SJSA1 (cell line): ENCODE measurements at regions not wholly inside any gene's neighbourhood (a gene's known extent, or its start where the extent isn't known, plus 50 kb on each side); places are given as distances from the start of the nearest gene placed in this dataset.

Experiments used
- DNase-seq, 2 experiments: peaks; one replicate each; pipeline ENCODE4 v3.0.0-alpha.2; 2015 to 2020; ENCODE audit warnings: low spot score in 2 of 2, low read depth in 1 of 2
- H3K27ac ChIP-seq: fragments of 250-450 bp; sonication (Bioruptor Pico); 2 replicates; pipeline ENCODE4 v1.5.1; 2020; ENCODE audit warnings: mild to moderate bottlenecking, moderate library complexity
- H3K27me3 ChIP-seq: fragments of 250-450 bp; sonication (Bioruptor Pico); replicated peaks from 2 replicates; pipeline ENCODE4 v1.5.1; 2020; ENCODE audit warnings: mild to moderate bottlenecking, moderate library complexity
- H3K36me3 ChIP-seq: fragments of 250-450 bp; sonication (Bioruptor Pico); 2 replicates; pipeline ENCODE4 v1.5.1; 2020; ENCODE audit warnings: mild to moderate bottlenecking
- H3K4me1 ChIP-seq: fragments of 250-450 bp; sonication (Bioruptor Pico); replicated peaks from 2 replicates; pipeline ENCODE4 v1.6.1; 2021; ENCODE audit warnings: mild to moderate bottlenecking
- H3K4me3 ChIP-seq: fragments of 250-450 bp; sonication (Bioruptor Pico); 2 replicates; pipeline ENCODE4 v1.5.1; 2020; ENCODE audit warnings: mild to moderate bottlenecking
- H3K9me3 ChIP-seq: fragments of 250-450 bp; sonication (Bioruptor Pico); replicated peaks from 2 replicates; pipeline ENCODE4 v1.5.1; 2020; ENCODE audit warnings: mild to moderate bottlenecking

DNA sequence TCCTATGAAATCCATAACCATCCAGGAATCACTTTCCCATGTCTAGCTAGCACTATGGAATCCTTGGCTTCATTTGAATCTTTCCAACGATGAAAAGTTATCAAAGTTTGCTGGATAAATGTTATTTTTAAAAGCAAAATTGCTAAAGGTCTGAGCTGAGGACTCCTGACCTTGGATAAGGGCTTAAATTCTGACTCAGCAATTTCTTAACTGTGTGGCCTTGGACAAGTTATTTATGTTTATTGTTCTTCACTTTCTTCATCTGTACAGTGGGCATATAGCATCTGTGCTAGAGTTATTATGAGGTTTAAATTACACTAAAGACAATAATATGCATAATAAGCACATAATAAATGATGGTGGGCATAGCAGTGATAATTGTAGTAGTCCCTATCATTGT, 227.5 kb downstream of the KCNS3 start:
- Histone ChIP-seq H3K27me3 (no peaks in the 10 kb centered on the region), H3K36me3 (no peaks in the 10 kb centered on the region), H3K4me3 (no peak overlapping the region), H3K9me3 (no peaks in the 10 kb centered on the region), H3K27ac (no peak overlapping the region), H3K4me1 (0 out of 2 replicates have a peak, but pooled peaks cover 5% of the 10 kb centered on the region)
- DNase-seq: no peak

DNA sequence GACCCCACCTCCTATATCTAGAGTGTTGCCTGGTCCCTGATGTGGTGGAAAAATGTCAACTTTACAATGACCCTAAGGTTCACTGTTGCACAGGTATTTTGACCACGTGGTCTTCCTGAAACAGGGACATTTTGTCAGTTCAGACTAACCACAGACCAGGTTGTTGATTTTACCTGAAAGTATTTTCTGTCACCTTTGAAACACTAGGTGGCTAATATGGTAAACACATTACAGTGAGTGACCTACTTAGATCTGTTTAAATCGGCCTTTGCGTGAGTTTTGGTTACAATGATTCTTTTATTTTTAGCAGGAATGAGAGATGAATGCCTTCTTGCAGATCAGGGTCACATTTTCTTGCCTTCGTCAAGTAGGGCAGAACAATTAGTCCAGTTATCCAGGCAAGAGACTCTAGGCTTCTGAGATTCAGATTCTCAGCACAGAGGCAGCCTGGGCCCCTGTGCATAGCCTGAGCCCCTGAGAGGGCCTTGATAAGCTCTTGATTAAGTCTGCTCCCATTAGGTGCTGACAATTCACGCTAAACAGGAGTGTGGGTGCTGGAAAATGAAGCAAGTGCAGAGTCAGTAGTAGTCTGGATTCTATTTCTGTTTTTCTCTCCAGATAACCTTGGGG, 226.2 kb downstream of the KCNS3 start:
- Histone ChIP-seq H3K27me3 (no peaks in the 10 kb centered on the region), H3K36me3 (no peaks in the 10 kb centered on the region), H3K9me3 (no peaks in the 10 kb centered on the region), H3K4me1 (0 out of 2 replicates have a peak, but pooled peaks cover 5% of the 10 kb centered on the region), H3K27ac (no peak overlapping the region), H3K4me3 (no peak overlapping the region)
- no peak for DNase-seq

DNA sequence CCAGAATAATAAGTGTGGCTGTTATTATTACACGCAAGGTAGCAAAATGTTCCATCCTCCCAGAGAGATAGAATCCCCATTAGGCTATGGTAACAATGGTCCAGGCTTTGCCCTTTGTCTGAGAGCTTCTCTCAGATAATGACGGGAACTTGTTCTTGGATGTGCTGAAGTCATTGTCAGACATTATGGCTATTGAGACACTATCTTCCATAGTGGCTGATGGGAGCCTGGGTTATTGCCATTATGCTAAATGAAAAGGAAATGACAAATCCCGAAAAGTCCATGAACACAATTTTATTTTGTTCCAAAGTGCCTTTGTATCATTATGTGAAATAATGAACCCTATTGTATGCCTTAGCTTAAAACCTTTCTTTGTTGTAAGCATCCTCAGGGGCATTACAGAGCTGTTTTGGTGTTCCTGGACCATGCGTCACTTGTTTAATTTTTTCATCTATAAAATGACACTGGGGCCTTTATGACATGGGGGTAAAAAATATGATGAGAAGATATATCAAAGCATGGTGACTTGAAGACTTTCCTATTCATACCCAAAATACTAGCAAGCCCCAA, 218.5 kb downstream of the KCNS3 start:
- no peaks in the 10 kb centered on the region for H3K27me3 ChIP-seq
- H3K4me3 ChIP-seq: no peak overlapping the region
- H3K9me3 ChIP-seq: no peaks in the 10 kb centered on the region; the same call in 1 of the 2 replicates
- H3K36me3 ChIP-seq: no peaks in the 10 kb centered on the region
- no peak overlapping the region for H3K27ac ChIP-seq
- DNase-seq: no peak
- H3K4me1 ChIP-seq: no peaks in the 10 kb centered on the region

DNA sequence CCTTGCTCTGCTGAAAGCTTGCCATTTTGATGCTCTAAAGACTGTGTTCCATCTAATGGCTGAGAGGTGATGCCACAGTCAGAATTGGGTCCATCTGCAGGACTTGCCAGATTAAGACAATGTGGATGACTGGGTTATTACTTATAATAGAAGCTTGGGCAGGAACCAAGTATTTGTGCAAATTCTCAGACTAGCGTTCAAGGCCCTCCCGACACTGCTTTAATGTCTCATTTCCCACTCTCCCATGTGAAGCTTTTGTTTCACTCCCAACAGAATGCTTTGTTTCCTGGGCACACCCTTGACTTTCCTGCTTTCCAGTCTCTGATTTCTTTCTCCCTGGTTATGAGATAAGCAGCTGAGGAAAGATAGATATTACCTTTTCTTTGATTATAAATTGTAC, 215.8 kb downstream of the KCNS3 start:
- Histone ChIP-seq H3K27me3 (no peaks in the 10 kb centered on the region), H3K9me3 (no peaks in the 10 kb centered on the region; the same call in 1 of the 2 replicates), H3K27ac (no peak overlapping the region), H3K36me3 (no peaks in the 10 kb centered on the region), H3K4me1 (no peaks in the 10 kb centered on the region), H3K4me3 (no peak overlapping the region)
- DNase-seq: no peak

DNA sequence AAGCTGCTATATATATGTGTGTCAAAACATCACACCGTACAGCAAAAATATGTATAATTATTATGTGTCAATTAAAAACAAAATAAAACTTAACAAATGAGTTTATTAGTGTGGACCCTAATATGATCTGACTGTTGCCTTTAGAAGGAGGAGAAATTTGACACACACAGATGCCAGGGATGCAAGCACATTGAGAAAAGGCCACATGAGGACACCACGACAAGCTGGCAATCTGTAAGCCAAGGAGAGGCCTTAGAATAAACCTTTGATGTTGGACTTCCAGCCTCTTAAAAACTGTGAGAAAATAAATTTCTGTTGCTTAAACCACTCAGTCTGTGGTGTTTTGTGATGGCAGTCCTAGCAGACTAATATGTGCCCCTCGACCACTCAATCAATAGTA, 214.7 kb downstream of the KCNS3 start:
- Histone ChIP-seq H3K9me3 (no peaks in the 10 kb centered on the region; the same call in 1 of the 2 replicates), H3K4me3 (no peak overlapping the region), H3K36me3 (no peaks in the 10 kb centered on the region), H3K27me3 (no peaks in the 10 kb centered on the region), H3K27ac (no peak overlapping the region), H3K4me1 (no peaks in the 10 kb centered on the region)
- DNase-seq: no peak

DNA sequence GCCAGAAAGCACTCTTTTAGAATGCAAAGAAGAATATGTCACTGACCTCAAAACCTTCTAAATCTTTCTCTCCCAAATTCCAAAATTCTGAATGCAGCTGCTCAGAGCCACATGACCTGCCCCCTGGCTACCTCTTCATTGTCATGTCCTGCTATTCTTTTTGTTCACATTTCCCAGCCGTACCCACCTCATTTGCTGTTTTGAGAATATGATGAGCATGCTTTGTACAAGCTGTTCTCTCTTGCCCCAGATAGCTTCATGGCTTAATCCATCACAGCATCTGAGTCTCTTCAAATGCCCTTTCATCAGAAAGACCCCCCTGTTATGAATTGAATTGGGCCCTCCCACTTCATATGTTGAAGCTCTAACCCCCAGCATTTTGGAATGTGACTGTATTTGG, 214.3 kb downstream of the KCNS3 start:
- no peaks in the 10 kb centered on the region for H3K36me3 ChIP-seq
- H3K4me3 ChIP-seq: no peak overlapping the region
- no peak for DNase-seq
- no peaks in the 10 kb centered on the region for H3K27me3 ChIP-seq
- no peaks in the 10 kb centered on the region for H3K4me1 ChIP-seq
- H3K27ac ChIP-seq: no peak overlapping the region
- no peaks in the 10 kb centered on the region; the same call in 1 of the 2 replicates for H3K9me3 ChIP-seq

DNA sequence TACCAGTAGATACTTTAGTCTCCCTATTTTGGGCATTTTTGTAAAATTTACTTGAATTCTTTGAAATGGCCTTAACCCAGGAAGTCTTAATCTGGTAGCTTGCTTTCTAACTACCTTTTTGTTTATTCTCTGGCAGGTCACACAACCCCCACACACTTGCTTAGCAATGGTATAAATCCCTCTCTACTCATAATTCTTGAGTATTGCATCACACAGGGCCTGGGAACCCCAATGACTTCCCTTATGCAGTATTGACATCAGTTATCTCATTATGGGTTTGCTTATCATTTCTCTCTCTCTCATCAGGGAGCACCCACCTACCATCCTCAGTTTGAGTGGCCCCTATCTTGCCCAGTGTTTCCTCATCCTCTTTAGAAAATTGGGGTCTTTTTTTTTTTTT, 207.1 kb downstream of the KCNS3 start:
- no peaks in the 10 kb centered on the region for H3K36me3 ChIP-seq
- H3K4me1 ChIP-seq: peaks cover 11% of the 10 kb centered on the region
- no peaks in the 10 kb centered on the region for H3K27me3 ChIP-seq
- no peaks in the 10 kb centered on the region for H3K9me3 ChIP-seq
- no peak overlapping the region for H3K4me3 ChIP-seq
- no peak overlapping the region for H3K27ac ChIP-seq
- DNase-seq: no peak

DNA sequence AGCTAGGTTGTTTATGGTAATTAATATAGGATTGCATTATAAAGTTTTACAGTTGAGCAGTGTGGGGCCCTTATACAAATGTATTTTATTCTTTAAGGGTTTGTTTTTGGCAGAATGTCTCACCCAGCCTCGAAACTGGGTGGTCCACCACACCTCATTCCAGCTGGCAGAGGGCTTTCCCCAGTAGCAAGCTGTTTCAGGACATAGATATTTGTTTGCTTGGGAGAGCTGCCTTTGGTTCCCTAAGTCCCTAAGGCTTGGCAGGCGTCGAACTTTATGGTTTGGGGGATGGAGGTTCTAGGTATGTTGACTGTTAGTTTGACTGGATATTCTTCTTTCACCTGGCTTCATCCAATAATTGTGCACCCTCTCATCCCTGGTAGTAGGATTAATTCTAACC, 205.9 kb downstream of the KCNS3 start:
- H3K9me3 ChIP-seq: no peaks in the 10 kb centered on the region
- no peak overlapping the region for H3K4me3 ChIP-seq
- DNase-seq: peak; percentile 40 to 50
- peaks cover 11% of the 10 kb centered on the region for H3K4me1 ChIP-seq
- no peaks in the 10 kb centered on the region for H3K27me3 ChIP-seq
- no peaks in the 10 kb centered on the region for H3K36me3 ChIP-seq
- H3K27ac ChIP-seq: no peak overlapping the region

DNA sequence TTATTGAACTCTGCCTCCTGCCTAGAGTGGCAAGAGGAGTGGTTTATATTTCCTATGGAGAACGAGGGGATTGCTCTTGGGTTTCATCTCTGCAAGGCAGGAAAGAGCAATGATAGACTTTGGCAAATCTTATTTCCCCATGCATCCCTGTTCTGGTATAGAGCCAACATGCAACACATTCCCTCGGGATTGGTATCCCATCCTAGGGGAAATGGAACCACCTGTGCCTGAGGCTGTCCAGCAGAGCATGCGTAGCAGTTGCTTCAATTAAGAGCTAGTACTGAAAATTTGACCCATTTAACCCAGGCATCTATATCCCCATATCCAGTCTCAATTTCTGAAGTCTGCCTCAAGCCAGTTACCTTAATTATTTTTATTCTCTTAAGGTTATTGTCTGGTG, 205.3 kb downstream of the KCNS3 start:
- H3K4me1 ChIP-seq: peaks cover 11% of the 10 kb centered on the region
- no peaks in the 10 kb centered on the region for H3K36me3 ChIP-seq
- no peak overlapping the region for H3K4me3 ChIP-seq
- H3K27ac ChIP-seq: no peak overlapping the region
- no peak for DNase-seq
- H3K9me3 ChIP-seq: no peaks in the 10 kb centered on the region
- no peaks in the 10 kb centered on the region for H3K27me3 ChIP-seq

DNA sequence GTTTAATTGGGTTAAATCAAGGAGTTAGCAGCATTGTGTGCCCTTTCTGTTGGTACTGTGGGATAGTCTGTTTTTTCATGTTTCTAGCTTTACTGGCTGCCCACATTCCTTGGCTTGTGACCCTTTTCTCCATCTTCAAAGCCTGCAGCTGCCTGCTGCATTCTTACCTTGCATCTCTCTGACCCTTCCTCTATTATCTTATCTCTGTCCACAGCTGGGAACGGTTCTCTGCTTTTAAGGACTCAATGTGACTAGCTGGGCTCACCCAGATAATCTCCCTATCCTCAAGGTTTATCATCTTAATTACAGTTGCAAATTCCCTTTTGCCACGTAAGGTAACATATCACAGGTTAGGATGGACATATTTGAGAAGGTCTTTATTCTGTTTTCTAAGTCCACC, 199.7 kb downstream of the KCNS3 start:
- Histone ChIP-seq H3K4me1 (no peaks in the 10 kb centered on the region), H3K9me3 (0 out of 2 replicates have a peak, but pooled peaks cover 3% of the 10 kb centered on the region), H3K36me3 (no peaks in the 10 kb centered on the region), H3K4me3 (no peak overlapping the region), H3K27ac (no peak overlapping the region), H3K27me3 (no peaks in the 10 kb centered on the region)
- DNase-seq: no peak

DNA sequence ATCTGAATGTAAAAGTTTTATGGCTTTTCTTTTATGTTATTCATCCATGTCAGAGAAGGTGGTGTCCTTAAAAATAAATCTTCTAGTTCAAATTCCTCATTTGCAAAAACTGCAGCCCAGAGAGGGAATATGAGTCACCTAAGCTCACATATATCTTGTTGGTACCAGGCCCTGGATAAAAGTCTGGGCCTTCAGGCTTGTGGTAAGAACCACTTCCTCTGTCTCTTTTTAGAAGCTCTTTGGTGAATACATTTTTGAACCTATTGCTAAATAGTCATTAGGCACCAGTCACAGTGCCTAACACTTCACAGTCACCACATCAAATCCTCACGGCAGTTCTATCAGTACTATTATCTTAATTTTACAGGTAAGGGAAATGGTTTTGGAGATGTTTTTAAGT, 199.2 kb downstream of the KCNS3 start:
- Histone ChIP-seq H3K27ac (no peak overlapping the region), H3K4me1 (no peaks in the 10 kb centered on the region), H3K27me3 (no peaks in the 10 kb centered on the region), H3K9me3 (0 out of 2 replicates have a peak, but pooled peaks cover 3% of the 10 kb centered on the region), H3K4me3 (no peak overlapping the region), H3K36me3 (no peaks in the 10 kb centered on the region)
- DNase-seq: no peak

DNA sequence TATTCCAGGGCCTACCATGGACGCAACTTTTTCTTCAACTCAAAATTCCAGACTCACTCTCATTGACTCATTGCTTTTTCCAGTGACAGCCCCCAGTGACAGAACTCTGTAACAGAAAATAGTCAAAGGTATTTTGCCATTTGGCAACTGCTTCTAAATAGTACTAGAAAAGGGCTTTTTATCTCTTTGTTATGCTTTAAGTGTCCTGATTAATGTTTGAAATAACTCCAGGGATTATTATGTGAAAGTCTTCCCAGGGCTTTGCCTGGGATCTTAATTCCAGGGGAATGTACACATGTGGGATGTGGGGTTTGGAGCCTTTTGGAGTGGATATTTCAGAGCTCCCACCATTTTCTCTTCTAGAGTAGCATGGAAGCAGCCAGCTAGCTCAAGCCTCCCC, 198.8 kb downstream of the KCNS3 start:
- Histone ChIP-seq H3K4me1 (no peaks in the 10 kb centered on the region), H3K27me3 (no peaks in the 10 kb centered on the region), H3K4me3 (no peak overlapping the region), H3K27ac (no peak overlapping the region), H3K36me3 (no peaks in the 10 kb centered on the region), H3K9me3 (0 out of 2 replicates have a peak, but pooled peaks cover 3% of the 10 kb centered on the region)
- DNase-seq: no peak

DNA sequence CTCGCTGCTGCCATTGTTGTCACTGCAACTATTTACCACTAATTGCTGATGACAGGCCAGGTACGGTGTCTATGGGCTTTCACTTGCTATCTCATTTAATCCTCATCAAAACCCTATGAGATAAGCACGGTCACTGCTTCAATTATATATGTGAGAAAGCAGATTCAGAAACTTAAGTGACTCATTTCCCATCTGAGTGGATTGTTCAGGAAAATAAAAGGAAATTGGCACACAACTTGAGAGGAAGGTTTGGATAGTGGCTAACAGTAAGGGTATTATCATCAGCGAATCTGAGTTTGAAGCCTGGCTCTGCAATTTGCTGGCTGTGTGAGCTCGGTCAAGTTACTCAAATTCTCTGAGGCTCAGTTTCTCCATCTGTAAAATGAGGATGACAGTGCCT, 196.0 kb downstream of the KCNS3 start:
- no peak overlapping the region for H3K4me3 ChIP-seq
- 0 out of 2 replicates have a peak, but pooled peaks cover 3% of the 10 kb centered on the region for H3K9me3 ChIP-seq
- H3K27ac ChIP-seq: no peak overlapping the region
- no peak for DNase-seq
- H3K4me1 ChIP-seq: no peaks in the 10 kb centered on the region
- H3K27me3 ChIP-seq: no peaks in the 10 kb centered on the region
- H3K36me3 ChIP-seq: no peaks in the 10 kb centered on the region

DNA sequence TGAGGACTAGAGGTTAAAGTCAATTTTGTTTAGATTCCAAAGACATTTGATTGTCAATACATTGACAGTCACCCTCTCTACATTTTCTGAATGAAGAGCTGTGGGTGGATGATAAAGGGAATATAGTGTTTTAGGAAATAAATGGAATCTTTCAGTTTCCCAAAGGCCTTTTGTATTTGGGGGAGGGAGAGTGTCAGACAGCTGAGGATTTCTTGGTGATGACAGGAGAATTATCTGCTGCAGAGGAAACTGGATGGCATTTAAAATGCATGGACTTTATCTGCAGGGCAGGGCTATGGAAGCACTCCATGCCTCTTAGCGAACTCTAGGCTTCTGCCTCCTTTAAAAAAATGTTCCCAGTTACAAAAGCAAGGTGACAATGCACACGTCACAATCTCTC, 195.1 kb downstream of the KCNS3 start:
- Histone ChIP-seq H3K27me3 (no peaks in the 10 kb centered on the region), H3K9me3 (0 out of 2 replicates have a peak, but pooled peaks cover 3% of the 10 kb centered on the region), H3K4me3 (no peak overlapping the region), H3K36me3 (no peaks in the 10 kb centered on the region), H3K27ac (no peak overlapping the region), H3K4me1 (no peaks in the 10 kb centered on the region)
- DNase-seq: no peak
